ENCODE measurements at regions not wholly inside any gene's neighbourhood (a gene's known extent, or its start where the extent isn't known, plus 50 kb on each side); places are given as distances from the start of the nearest gene placed in this dataset.

GRCh38 chr2:42969231-42970150, 177.1 kb upstream of the HAAO start:
- DNase-seq = no peak

- DNase-seq = no peak
Observed at GRCh38 chr2:42967959-42968674, 175.7 kb upstream of the HAAO start.

- DNase-seq = no peak
Observed at GRCh38 chr2:42965910-42966309, 173.5 kb upstream of the HAAO start.

GRCh38 chr2:42965196-42965595, 172.8 kb upstream of the HAAO start:
- no peak for DNase-seq

- DNase-seq = no peak
Observed at GRCh38 chr2:42964439-42965083, 172.2 kb upstream of the HAAO start.

GRCh38 chr2:42963452-42964068, 171.2 kb upstream of the HAAO start:
- no peak for DNase-seq

- no peak for DNase-seq
Observed at GRCh38 chr2:42962508-42962953, 170.1 kb upstream of the HAAO start.

- no peak for DNase-seq
Observed at GRCh38 chr2:42961961-42962360, 169.6 kb upstream of the HAAO start.

GRCh38 chr2:42961385-42961811, 169.0 kb upstream of the HAAO start:
- DNase-seq = no peak

GRCh38 chr2:42960842-42961180, 168.4 kb upstream of the HAAO start:
- DNase-seq = no peak

- no peak for DNase-seq
Observed at GRCh38 chr2:42960002-42960841, 167.8 kb upstream of the HAAO start.

GRCh38 chr2:42959234-42960001, 167.0 kb upstream of the HAAO start:
- DNase-seq = no peak

- no peak for DNase-seq
Observed at GRCh38 chr2:42958741-42959233, 166.4 kb upstream of the HAAO start.

- no peak for DNase-seq
Observed at GRCh38 chr2:42957861-42958301, 165.5 kb upstream of the HAAO start.

- DNase-seq = no peak
Observed at GRCh38 chr2:42957109-42957860, 164.9 kb upstream of the HAAO start.

GRCh38 chr2:42954227-42954962, 162.0 kb upstream of the HAAO start:
- DNase-seq = no peak

GRCh38 chr2:42953216-42953615, 160.8 kb upstream of the HAAO start:
- DNase-seq = no peak

GRCh38 chr2:42951263-42951938, 159.0 kb upstream of the HAAO start:
- DNase-seq = no peak

GRCh38 chr2:42949125-42949524, 156.7 kb upstream of the HAAO start:
- no peak for DNase-seq
